K562 (cell line): ENCODE measurements at regions not wholly inside any gene's neighbourhood (a gene's known extent, or its start where the extent isn't known, plus 50 kb on each side); places are given as distances from the start of the nearest gene placed in this dataset.

ENCODE experiments used
- KLF10 ChIP-seq: fragments of 250-450 bp; sonication (Bioruptor Pico); IDR thresholded peaks from 2 replicates; pipeline ENCODE4 v1.6.1; 2021; ENCODE audit warnings: matching md5 sums
- NFE2L1 ChIP-seq: fragments of 450-650 bp; IDR thresholded peaks from 2 replicates; pipeline ENCODE4 v1.6.1; 2016; ENCODE audit warnings: missing genetic modification characterization, low read depth, mild to moderate bottlenecking, missing compliant biosample characterization, moderate library complexity, borderline replicate concordance
- RBM39 ChIP-seq: fragments of 200-400 bp; formaldehyde crosslinking; optimal IDR thresholded peaks from 2 replicates; pipeline ENCODE3; 2018; ENCODE audit warnings: low read depth, low read length
- SRSF1 ChIP-seq: fragments of 200-400 bp; formaldehyde crosslinking; IDR thresholded peaks from 2 replicates; pipeline ENCODE4 v1.6.1; 2017; ENCODE audit warnings: mild to moderate bottlenecking, low read depth, low read length, moderate library complexity
- TCF7L2 ChIP-seq: fragments of 150-350 bp; IDR thresholded peaks from 2 replicates; pipeline ENCODE4 v1.6.1; 2016; ENCODE audit warnings: low read depth, mild to moderate bottlenecking, low read length, moderate library complexity
- TRIM24 ChIP-seq, 2 experiments: fragments of 450-650 bp; IDR thresholded peaks; 2 replicates each; pipeline ENCODE4 v1.6.1; 2016
- ZKSCAN3 ChIP-seq: fragments of 250-450 bp; sonication (Bioruptor Pico); IDR thresholded peaks from 2 replicates; pipeline ENCODE4 v1.4.0; 2020
- ZNF224 ChIP-seq: sonication (generic); formaldehyde crosslinking; IDR thresholded peaks from 2 replicates; pipeline ENCODE4 v1.8.0; 2022; ENCODE audit warnings: mild to moderate bottlenecking, missing genetic modification reagents
- ZNF408 ChIP-seq: fragments of 250-450 bp; sonication (Bioruptor Pico); IDR thresholded peaks from 2 replicates; pipeline ENCODE4 v1.4.0; 2020; ENCODE audit warnings: low read depth, mild to moderate bottlenecking, moderate library complexity
- TF ChIP-seq, protein P1 (sequence below): fragments of 250-450 bp; sonication (Bioruptor Pico); IDR thresholded peaks from 2 replicates; pipeline ENCODE4 v1.4.0; 2020; ENCODE audit warnings: mild to moderate bottlenecking, moderate library complexity
- TF ChIP-seq, protein P2 (sequence below), 2 experiments: fragments of 450-650 bp; IDR thresholded peaks; 2 replicates each; pipeline ENCODE4 v1.6.1; 2018; ENCODE audit warnings: mild to moderate bottlenecking in 2 of 2, low read depth in 1 of 2; ENCODE audit not compliant: partially characterized antibody in 2 of 2
- TF ChIP-seq, protein P3 (sequence below): sonication (generic); formaldehyde crosslinking; IDR thresholded peaks from 2 replicates; pipeline ENCODE4 v1.8.0; 2022; ENCODE audit warnings: mild to moderate bottlenecking, missing genetic modification reagents
- TF ChIP-seq, protein P4 (sequence below): sonication (generic); formaldehyde crosslinking; IDR thresholded peaks from 2 replicates; pipeline ENCODE4 v1.9.0; 2022; ENCODE audit warnings: mild to moderate bottlenecking, missing genetic modification reagents

DNA sequence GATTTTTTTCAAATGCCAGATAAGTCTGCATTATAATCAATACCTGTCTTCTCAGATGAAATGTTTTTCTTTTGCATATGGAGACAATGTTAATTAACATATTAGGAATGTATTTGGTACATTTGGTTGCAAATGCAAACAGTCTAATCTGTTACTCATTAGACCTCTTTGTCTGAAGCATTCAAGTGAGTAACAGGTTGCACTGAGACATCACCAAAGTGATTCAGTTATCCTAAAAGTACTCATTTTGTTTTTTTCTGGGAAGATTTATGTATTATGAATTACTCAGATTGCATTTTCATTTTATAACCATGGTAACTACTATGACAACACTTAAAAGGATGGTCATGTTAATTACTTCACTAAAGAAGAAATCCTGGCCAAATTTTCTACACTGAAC lies 513.6 kb downstream of the HTR7 start (continued):
- TF ChIP-seq, protein P1, sequence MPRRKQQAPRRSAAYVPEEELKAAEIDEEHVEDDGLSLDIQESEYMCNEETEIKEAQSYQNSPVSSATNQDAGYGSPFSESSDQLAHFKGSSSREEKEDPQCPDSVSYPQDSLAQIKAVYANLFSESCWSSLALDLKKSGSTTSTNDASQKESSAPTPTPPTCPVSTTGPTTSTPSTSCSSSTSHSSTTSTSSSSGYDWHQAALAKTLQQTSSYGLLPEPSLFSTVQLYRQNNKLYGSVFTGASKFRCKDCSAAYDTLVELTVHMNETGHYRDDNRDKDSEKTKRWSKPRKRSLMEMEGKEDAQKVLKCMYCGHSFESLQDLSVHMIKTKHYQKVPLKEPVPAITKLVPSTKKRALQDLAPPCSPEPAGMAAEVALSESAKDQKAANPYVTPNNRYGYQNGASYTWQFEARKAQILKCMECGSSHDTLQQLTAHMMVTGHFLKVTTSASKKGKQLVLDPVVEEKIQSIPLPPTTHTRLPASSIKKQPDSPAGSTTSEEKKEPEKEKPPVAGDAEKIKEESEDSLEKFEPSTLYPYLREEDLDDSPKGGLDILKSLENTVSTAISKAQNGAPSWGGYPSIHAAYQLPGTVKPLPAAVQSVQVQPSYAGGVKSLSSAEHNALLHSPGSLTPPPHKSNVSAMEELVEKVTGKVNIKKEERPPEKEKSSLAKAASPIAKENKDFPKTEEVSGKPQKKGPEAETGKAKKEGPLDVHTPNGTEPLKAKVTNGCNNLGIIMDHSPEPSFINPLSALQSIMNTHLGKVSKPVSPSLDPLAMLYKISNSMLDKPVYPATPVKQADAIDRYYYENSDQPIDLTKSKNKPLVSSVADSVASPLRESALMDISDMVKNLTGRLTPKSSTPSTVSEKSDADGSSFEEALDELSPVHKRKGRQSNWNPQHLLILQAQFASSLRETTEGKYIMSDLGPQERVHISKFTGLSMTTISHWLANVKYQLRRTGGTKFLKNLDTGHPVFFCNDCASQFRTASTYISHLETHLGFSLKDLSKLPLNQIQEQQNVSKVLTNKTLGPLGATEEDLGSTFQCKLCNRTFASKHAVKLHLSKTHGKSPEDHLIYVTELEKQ (CRISPR knock-in tag) = no peak
- no peak for TF ChIP-seq ZNF224 (CRISPR knock-in tag)
- no peak for TF ChIP-seq ZKSCAN3
- no peak for TF ChIP-seq ZNF408 (CRISPR knock-in tag)
- no peak for TF ChIP-seq RBM39
- TF ChIP-seq TCF7L2 = no peak
- no peak for TF ChIP-seq NFE2L1
- TF ChIP-seq TRIM24 (IDR thresholded peaks at IDR 0.05) = no peak
- TF ChIP-seq KLF10 = no peak
- TF ChIP-seq, protein P2, sequence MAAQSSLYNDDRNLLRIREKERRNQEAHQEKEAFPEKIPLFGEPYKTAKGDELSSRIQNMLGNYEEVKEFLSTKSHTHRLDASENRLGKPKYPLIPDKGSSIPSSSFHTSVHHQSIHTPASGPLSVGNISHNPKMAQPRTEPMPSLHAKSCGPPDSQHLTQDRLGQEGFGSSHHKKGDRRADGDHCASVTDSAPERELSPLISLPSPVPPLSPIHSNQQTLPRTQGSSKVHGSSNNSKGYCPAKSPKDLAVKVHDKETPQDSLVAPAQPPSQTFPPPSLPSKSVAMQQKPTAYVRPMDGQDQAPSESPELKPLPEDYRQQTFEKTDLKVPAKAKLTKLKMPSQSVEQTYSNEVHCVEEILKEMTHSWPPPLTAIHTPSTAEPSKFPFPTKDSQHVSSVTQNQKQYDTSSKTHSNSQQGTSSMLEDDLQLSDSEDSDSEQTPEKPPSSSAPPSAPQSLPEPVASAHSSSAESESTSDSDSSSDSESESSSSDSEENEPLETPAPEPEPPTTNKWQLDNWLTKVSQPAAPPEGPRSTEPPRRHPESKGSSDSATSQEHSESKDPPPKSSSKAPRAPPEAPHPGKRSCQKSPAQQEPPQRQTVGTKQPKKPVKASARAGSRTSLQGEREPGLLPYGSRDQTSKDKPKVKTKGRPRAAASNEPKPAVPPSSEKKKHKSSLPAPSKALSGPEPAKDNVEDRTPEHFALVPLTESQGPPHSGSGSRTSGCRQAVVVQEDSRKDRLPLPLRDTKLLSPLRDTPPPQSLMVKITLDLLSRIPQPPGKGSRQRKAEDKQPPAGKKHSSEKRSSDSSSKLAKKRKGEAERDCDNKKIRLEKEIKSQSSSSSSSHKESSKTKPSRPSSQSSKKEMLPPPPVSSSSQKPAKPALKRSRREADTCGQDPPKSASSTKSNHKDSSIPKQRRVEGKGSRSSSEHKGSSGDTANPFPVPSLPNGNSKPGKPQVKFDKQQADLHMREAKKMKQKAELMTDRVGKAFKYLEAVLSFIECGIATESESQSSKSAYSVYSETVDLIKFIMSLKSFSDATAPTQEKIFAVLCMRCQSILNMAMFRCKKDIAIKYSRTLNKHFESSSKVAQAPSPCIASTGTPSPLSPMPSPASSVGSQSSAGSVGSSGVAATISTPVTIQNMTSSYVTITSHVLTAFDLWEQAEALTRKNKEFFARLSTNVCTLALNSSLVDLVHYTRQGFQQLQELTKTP (IDR thresholded peaks at IDR 0.05; ENCODE audit: low read depth in 1 of 2, partially characterized antibody in 2 of 2) = no peak
- TF ChIP-seq, protein P3, sequence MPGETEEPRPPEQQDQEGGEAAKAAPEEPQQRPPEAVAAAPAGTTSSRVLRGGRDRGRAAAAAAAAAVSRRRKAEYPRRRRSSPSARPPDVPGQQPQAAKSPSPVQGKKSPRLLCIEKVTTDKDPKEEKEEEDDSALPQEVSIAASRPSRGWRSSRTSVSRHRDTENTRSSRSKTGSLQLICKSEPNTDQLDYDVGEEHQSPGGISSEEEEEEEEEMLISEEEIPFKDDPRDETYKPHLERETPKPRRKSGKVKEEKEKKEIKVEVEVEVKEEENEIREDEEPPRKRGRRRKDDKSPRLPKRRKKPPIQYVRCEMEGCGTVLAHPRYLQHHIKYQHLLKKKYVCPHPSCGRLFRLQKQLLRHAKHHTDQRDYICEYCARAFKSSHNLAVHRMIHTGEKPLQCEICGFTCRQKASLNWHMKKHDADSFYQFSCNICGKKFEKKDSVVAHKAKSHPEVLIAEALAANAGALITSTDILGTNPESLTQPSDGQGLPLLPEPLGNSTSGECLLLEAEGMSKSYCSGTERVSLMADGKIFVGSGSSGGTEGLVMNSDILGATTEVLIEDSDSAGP (CRISPR knock-in tag) = no peak
- no peak for TF ChIP-seq SRSF1
- TF ChIP-seq, protein P4, sequence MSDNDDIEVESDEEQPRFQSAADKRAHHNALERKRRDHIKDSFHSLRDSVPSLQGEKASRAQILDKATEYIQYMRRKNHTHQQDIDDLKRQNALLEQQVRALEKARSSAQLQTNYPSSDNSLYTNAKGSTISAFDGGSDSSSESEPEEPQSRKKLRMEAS (CRISPR knock-in tag) = no peak
